GM19395 (cell line): ENCODE measurements at regions not wholly inside any gene's neighbourhood (a gene's known extent, or its start where the extent isn't known, plus 50 kb on each side); places are given as distances from the start of the nearest gene placed in this dataset.

Source experiments
- ATAC-seq: cut with Tn5 transposase; IDR thresholded peaks from one replicate; pipeline ENCODE4 v1.9.1; 2021; ENCODE audit warnings: mild to moderate bottlenecking, moderate library complexity; ENCODE audit not compliant: unreplicated experiment

DNA sequence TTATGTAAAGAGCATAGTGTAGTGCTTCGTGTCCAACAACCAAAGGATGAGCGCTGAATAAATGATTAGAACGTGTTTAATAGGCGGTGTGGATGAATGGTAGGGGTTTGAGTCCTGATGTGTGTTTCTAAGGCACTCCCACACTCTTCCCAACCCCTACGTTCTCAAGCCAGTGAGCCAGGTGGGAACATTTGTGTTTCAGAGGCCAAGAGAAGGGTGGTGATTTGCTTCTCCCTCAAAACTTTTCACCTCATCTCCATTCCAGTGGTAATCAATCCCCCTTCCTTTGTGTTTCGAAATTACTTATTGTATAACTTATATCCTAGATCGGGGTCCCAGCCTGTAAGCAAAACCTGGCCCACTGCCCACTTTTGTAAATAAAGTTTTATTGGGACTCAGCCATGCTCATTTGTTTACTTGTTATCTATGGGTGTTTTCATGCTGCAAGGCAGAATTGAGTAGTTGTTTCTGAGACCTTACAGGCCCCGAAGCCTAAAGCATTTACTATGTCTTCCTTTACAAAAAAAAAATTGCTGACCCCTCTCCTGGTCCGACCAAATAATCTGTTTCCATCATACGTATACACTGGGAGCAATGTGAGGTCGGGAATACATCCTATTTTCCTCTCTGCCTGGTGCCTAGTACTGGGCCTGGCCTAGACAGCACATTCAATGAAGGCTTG, 150.8 kb upstream of the MYCN start:
- no peak for ATAC-seq

DNA sequence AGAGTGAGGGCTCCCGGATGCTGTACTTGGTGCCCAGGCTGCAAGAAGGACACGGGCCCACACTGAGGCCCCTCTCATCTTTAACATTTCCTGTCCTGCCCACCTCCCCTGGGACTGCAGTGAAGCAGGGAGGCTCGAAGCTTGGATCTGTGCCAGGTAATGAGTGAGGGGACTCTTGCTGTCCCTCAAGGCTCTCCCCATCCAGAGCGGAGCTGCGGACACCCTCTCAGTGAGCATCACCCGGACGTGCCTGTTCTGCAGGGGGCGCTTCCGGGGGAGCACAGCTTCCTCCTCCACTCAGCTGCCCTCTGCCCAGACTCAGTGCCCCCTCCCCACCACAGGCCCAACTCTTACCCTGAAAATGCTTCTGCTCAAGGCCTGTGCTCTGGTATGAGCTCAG, 150.0 kb upstream of the MYCN start:
- ATAC-seq = no peak

DNA sequence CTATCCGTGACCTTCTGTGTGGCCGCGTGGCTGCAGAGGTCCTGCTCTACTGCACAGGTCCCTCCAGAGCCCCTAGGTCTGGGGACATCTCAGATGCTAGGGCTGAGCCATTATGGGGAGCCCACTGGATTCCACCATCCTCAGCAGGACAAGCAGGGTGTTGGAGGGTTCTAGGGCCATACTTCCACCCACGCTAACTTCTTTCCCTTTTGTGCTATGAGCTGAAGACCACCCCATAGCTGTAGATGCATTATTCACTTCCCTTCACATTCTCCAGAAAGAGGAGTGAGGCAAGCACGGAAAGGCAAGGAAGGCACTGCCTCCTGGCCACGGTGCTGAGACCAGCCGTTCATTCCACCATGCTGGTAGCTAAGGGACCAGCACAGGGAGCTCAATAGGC, 149.5 kb upstream of the MYCN start:
- no peak for ATAC-seq

DNA sequence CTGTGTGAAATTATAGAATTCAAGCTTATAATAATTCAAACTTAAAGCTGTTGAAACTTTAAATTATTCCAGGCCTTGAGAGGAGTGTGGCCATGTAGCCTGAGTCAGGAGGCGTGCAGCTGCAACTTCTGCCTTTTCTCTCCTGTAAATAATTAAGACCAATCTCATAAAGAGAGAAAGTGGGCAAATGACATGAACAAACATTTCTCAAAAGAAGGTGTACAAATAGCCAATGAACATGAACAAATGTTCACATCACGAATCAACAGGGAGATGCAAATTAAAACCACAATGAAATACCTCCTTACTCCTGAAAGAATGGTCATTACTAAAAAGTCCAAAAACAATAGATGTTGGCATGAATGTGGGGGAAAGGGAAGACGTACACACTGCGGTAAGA, 149.1 kb upstream of the MYCN start:
- ATAC-seq = no peak

DNA sequence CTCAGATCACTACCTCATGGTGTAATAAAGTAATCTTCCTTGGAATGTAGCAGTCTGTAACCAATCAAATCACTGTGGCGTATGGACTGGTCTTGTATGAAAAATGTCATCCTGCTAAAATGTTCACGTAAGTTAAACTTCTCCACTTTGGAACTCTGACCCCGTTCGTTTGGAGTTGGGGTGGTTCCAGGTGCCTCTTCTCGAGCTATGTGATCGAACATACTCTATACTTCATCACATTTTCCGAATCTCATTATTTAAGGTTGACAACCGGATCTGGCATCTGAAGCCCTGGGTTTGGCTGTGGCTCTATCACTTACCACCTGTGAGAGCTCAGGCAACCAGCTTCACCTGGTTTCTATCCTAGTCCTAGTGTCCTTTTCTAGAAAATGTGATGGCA, 148.0 kb upstream of the MYCN start:
- ATAC-seq = no peak

DNA sequence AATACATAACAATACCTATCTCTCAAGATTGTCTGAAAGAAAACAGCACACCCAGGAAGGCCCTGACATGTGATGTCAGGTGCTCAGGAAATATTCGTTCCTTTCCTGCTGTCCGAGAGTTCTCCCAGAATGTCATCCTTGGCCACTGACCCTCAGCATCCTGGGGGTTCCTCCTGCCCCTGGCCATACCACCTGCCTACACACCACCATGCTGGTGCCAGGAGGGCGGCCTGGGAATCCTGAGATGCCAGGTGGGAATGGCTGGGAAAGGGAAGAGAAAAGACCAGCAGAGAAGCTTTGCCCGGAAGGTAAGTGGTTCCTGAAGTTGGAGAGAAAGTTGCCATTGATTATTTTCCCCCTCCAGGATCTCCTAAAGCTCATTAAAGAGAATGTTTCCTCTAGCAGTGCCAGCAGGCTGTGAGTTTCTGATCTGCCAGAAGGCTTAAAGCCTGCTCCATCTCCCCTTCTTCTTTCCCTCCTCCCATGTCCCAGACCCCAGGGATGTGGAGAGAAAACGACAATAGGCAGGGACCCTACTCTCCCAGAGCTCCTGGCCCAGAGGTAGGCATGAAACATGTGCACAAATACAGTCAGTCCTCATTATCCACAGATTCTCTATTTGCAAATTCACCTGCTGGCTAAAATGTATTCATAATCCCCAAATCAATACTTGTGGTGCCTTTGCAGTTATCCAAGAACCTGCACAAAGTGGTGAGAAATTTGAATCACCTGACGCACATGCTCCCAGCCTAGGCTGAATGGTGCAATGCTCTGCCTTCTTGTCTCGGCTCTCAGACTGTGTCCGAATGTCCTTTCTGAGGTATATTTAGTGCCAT, 147.1 kb upstream of the MYCN start:
- ATAC-seq = no peak

DNA sequence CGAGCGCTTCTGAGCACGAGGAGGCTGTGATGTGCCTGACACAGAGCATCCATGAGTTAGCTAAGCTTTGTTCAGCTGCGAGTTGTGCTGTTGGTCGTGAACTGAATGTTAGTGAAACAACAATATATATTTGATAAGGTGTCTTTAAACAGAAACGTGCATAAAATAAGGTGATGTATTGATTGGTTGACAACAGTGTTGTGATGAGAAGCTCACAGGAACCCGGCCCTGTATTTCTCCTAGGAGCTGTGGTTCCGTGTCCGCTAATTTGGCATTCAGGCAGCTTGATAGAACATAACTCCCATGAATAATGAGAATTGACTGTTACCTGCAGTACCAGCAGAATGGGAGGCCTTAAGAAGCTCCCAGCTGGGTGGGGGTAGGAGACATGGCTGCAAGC, 146.4 kb upstream of the MYCN start:
- ATAC-seq = no peak

DNA sequence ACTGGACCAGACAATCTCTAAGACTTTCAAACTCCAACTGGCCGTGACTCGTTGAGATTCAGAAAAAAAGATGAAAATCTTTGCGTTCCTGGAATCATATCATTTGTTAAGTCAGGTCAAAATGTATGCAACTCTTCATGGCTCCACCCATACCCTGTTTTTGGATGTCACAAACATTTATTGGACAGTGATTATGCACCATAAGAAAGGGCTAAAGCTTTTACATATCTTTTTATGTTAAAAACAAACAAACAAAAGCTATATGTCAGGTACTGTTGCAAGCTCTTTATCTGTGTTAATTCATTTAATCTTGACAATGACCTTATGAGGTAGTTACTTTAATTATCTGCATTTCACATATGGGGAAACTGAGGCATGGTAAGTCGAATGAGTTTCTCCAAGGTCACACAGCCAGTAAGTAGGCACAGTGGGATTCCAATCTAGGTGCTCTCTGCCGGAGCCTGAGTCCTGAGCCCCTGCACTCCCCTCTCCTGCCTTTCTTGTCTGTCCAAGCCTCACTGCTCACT, 145.7 kb upstream of the MYCN start:
- ATAC-seq = no peak

DNA sequence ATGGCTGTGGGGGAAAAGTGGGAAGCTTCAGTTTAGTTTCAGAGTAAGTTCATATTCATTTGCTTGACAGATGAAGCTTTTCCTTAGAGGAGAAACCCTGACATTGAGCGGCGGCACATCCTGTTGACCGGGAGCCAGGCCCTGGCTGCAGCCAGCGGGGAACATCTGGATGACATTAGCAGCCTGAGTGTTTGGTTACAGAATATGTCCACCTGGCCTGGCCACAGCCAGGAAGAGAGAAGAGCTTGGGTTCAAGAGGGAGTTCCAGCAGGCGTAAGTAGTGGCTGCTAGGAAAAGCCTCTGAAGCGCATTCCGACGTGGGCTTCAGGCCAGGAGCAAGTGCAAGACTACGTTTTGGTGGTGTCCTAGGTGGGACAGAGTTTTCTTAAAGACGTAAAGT, 144.9 kb upstream of the MYCN start:
- no peak for ATAC-seq

DNA sequence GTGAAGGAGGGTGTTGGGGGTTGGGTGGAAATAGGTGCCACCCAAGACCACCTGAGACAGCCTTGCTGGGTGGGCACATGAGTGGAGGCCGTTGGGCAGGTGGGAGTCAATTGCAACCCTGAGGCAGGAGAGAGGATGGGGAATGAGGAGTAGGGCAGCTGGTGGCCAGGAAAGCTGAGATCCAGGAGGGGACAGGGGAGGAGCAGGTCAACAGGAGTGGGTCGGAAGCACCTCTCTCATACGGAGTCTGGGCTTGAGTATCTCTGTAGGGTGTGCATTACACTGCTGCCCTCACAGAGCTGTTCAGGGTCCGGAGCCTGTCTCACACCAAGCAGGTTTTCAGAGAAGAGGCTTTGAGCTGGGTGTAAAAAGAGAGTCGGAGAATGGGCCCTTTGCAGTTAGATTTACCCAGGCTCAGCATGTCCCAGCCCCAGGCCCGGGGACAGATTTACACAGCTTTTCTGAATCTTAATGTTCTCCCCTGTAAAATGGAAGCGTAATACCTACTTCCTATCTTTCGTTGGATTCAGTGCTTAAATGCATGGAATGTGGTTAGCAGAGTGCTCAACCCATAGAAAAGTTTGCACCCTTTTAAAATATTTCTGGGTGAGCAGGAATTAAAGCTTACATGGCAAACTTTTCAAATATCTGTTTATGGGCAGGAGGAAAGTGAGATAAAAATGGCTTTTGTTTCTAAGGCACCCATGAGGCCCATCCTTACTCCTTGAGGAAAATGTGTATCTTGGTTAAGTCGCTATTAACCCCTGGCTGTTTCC, 144.0 kb upstream of the MYCN start:
- no peak for ATAC-seq

DNA sequence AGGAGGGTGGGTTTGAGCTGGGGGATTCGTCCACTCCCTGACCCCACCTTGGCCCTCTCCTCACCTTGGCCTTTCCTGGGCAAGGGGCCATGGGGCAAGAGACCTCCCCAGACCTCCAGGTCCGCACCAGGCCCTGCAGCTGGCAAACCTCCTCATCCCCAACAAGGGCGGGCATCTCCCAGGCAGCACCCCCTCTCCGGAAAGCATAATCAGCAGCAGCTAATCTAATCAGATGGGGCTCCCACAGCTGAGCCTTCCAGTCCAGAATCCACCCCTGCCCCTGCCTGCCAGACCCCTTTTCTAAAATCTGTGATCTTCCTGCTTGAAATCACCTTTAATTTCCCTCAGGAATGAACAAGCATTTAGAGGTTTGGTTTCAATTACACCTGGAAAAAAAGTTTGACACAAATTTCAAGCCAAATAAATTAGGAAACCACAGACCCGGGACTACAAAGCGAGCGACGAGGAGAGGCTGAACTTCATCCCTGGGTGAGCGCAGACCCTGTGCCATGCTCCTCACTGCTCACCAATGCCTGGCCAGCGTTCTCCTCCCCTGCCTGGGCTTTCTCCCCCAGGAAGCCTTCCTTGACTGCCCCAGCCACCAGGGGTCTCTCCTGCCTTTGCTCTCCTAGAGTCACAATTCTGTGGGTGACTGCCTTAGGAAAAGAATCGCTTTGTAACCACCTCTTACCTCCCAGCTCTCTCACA, 143.0 kb upstream of the MYCN start:
- ATAC-seq = no peak

DNA sequence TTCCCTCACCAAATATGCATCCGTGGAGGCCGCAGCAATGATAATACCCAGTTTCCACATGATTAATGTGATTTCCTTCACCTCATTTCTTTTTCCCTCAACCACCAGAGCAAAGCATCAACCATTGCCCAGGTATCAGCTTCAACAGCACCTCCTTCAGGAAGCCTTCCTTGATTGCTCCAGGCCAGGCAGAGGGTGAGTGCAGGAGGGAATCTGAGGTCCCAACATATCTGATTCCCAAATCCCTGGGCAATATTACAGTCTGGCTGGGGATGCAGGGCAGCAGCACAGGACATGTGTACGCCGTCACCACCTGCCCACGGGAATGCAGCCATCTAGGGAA, 142.4 kb upstream of the MYCN start:
- no peak for ATAC-seq

DNA sequence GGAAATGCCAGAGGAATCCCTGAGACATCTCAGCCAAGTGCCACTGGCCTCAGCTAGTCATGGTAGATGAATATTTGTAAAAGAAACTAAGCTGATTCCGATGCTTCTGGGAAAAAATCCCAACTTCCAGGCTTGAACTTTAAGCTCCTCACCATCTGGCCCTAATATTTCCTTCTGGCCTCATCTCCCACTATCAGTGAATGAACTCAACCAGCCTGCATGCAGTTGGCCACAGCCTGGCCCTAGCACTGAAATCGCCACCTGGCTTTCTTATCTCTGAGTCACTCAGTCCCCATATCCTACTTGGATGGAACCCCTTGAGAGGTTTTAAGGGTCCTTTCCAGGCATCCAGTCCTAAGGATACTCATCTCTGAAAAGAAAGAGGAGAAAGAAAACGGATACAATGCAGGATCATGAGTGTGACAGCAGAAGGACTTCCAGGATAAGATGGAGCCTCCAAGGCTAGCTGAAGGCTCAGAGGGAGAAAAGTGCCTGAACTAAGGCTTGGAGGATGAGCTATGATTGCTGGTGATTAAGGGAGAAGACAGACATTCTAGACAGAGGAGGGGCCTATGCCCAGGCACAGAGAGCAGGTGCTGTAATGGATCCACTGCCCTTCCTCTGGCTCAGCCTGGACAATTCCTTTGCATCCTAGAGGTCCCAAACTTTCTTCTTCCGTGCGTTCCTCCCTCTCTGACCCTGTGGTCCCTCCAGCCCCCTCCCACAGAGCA, 141.5 kb upstream of the MYCN start:
- ATAC-seq = no peak

DNA sequence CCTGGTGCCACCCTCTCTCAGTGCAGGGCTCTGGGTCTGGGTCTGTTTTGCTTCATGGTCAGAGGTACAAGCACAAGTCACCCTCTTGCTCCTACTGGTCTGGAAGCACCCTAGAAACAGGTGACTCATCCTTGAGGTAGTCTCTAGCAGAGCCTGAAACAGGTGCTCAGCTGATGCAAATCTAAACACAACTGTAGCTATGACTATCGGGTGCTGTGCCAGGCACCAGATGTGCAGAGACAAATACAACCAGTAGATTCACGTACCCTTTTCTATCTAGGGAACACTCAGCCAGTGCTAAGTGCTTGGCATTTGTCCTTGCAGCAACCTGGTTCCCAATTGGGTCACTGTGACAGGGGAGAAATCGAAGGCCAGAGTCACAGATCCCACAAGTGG, 140.9 kb upstream of the MYCN start:
- no peak for ATAC-seq

DNA sequence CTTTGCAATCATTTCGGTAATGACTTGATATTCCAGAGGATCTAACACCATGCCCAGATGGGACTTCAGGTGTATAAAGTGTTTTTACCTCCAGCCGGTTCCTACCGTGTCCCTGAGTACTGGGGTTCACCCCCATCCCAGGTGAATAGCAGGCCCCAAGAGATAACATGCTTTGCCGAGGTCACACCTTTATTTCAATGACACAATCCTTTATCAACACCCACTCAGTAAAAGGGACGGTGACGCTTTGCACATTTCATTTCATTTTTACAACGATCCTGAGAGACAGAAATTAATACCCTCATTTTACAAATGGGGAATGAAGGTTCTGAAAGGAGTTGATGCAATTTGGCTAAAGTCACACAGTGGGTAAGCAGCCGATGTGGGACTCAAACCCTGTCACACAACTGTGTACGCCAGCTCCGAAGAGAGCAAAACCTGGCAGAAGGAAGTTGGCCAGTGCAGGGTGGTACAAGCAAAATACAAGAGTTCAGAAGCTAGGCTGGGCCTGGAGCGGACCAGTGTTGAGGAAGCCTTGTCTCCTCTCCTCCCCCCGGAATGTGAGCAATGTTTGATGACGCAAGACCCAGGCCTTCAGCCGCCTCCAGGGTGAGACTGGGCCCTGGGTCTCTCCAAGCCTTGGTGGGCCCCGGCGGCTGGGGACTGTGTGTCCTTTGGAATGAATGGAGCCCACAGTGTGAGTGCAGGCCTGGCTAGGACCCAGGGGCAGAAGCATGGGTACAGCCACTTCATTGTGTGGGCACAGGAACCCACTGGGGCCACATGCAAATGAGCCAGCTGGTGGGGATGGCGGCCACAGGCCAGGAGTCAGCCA, 139.6 kb upstream of the MYCN start:
- no peak for ATAC-seq

DNA sequence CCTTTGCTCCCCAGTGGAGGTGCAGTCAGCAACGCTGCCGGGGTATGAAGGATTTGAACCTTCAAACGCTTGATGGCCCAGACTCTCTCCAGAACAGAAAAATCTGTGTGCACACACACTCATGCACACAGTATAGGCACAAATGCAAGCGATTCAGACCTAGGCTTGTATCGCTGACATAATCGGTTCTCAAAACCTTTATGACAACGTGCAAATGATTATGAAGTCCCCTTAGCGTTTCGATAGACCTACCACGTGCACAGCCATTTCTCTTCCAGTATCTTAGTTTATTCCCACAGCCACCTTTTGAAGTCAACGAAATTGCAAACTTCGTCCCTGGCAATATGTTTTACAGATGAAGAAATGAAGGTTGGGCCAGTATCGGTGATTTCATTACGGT, 138.9 kb upstream of the MYCN start:
- ATAC-seq = no peak

DNA sequence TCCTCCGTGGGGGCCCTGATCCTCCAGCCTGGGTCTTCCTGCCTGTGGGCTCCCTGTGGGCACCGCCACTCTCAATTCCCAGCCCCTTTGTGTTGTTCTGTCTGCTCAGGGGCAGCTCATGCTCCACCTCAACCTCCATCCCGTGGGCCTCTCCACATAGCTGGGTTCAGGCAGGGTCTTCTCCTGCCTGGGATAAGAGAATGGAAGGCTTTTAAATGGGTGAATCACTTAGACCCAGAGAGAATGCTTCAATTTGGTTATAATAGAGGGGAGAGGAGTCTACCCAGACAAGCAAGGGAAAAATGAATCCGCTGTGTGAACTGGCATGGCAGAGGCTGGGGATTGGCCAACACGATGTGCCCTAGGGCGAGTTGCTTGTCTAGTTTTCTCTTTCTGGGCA, 138.4 kb upstream of the MYCN start:
- ATAC-seq = no peak

DNA sequence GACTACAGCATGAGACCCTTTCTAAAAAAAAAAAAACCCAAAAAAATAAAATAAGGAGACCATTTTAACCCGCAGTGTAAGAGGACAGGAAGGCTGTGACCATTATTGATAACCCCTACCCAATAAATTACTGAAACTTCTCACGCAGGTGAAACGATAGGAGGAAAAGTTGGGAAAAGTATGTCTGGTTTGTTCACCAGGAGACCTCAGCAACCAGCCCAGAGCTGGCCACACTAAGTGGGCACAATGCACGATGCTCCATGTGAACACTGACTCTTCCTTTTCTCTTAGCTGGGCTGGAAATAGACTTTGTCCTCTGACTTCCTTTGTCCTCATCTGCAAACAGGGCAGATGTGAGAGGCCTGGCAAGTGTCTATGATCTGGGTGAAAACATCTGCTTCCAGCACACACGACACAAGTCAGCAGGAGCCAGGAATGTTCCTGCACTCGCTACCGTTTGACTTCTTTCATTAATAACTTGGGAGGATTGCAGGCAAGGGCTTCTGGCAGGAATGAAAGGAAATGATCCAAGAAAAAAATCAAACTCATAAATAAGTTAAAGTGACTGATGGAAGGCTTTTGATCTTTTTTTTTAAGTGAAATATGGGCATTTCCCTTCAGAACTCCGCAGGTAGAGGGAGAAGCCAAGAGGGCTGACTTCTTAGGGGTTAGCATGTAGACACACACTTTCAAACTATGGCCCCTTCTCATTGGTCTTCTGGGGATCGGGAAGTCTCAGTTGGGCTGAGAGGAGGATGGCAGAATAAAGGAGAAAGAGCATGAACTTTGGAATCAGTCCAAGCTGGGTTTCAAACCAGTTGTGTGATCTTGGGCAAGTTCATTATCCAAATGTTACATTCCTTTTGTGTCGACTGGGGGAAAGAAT, 137.4 kb upstream of the MYCN start:
- ATAC-seq = no peak
